IMR-90 (cell line): ENCODE measurements at regions not wholly inside any gene's neighbourhood (a gene's known extent, or its start where the extent isn't known, plus 50 kb on each side); places are given as distances from the start of the nearest gene placed in this dataset.
A peak's percentile ranks its signal among the peaks of the same experiment; 100 is the strongest.

Experiments
- ATAC-seq: fragments of 200-7000 bp; cut with Tn5 transposase; 2 replicates; pipeline ENCODE4 v1.9.1; 2020; ENCODE audit warnings: low read depth, mild to moderate bottlenecking, moderate library complexity
- BruUV-seq: library from RNA; stranded (reverse); fragments of 400-500 nt; replicated peaks from 2 replicates; lab custom pipeline; 2021; lab: Mats Ljungman, UMichigan
- CTCF ChIA-PET: fragments of 300-600 bp; formaldehyde crosslinking; extraction: SDS; loops from one replicate; lab custom pipeline; 2021; ENCODE audit warnings: antibody characterized with exemption; lab: Yijun Ruan, JAX
- POLR2A ChIA-PET: fragments of 300-600 bp; sonication (Branson Sonifier 250); formaldehyde crosslinking; loops from one replicate; lab custom pipeline; 2022; ENCODE audit warnings: antibody characterized with exemption; ENCODE audit not compliant: unreplicated experiment; lab: Charles Lee
- DNase-seq: peaks from one replicate; pipeline ENCODE4 v3.0.0; 2013
- H2AFZ ChIP-seq: replicated peaks from 2 replicates; pipeline ENCODE3; 2013; ENCODE audit warnings: low read length, mild to moderate bottlenecking; ENCODE audit not compliant: poor library complexity
- H2AK5ac ChIP-seq: 2 replicates; pipeline ENCODE4 v1.6.1; 2013; ENCODE audit warnings: low read depth, low read length, inconsistent platforms
- H2AK9ac ChIP-seq: replicated peaks from 2 replicates; pipeline ENCODE3; 2013; ENCODE audit warnings: mild to moderate bottlenecking, low read depth, low read length, moderate library complexity; ENCODE audit not compliant: poor library complexity
- H2BK120ac ChIP-seq: 2 replicates; pipeline ENCODE4 v1.6.1; 2013; ENCODE audit warnings: low read depth, low read length, inconsistent platforms
- H2BK15ac ChIP-seq: 3 replicates; pipeline ENCODE4 v1.6.1; 2013; ENCODE audit warnings: low read depth, low read length, inconsistent platforms
- H2BK20ac ChIP-seq: 2 replicates; pipeline ENCODE4 v1.6.1; 2013; ENCODE audit warnings: low read depth, mild to moderate bottlenecking, inconsistent platforms, low read length, moderate library complexity
- H2BK5ac ChIP-seq: 2 replicates; pipeline ENCODE4 v1.6.1; 2013; ENCODE audit warnings: mild to moderate bottlenecking, low read depth, low read length, inconsistent platforms; ENCODE audit not compliant: poor library complexity, severe bottlenecking
- H3K14ac ChIP-seq: replicated peaks from 2 replicates; pipeline ENCODE4 v1.6.1; 2013; ENCODE audit warnings: low read depth, low read length, inconsistent platforms
- H3K18ac ChIP-seq: 2 replicates; pipeline ENCODE4 v1.6.1; 2013; ENCODE audit warnings: low read depth, low read length, control low read depth
- H3K23ac ChIP-seq: 2 replicates; pipeline ENCODE4 v1.6.1; 2013; ENCODE audit warnings: low read depth, low read length, inconsistent platforms
- H3K27ac ChIP-seq: 2 replicates; pipeline ENCODE4 v1.5.1; 2013; ENCODE audit warnings: mild to moderate bottlenecking, control low read depth, low read length; ENCODE audit not compliant: insufficient read depth
- H3K27me3 ChIP-seq: 2 replicates; pipeline ENCODE4 v1.6.1; 2013; ENCODE audit warnings: low read length; ENCODE audit not compliant: control insufficient read depth, insufficient read depth
- H3K36me3 ChIP-seq: 2 replicates; pipeline ENCODE4 v1.6.1; 2013; ENCODE audit warnings: low read length, mixed read lengths; ENCODE audit not compliant: control insufficient read depth, insufficient read depth
- H3K4ac ChIP-seq: 2 replicates; pipeline ENCODE4 v1.6.1; 2013; ENCODE audit warnings: low read depth, low read length, inconsistent platforms
- H3K4me1 ChIP-seq: 2 replicates; pipeline ENCODE4 v1.6.1; 2013; ENCODE audit warnings: low read length, mixed read lengths; ENCODE audit not compliant: control insufficient read depth, insufficient read depth
- H3K4me2 ChIP-seq: 2 replicates; pipeline ENCODE4 v1.6.1; 2013; ENCODE audit warnings: low read depth, mild to moderate bottlenecking, control low read depth, low read length, moderate library complexity
- H3K4me3 ChIP-seq: 2 replicates; pipeline ENCODE4 v1.5.1; 2013; ENCODE audit warnings: low read depth, mild to moderate bottlenecking, control low read depth, low read length, moderate library complexity; ENCODE audit not compliant: insufficient read depth
- H3K56ac ChIP-seq: 2 replicates; pipeline ENCODE4 v1.6.1; 2013; ENCODE audit warnings: low read length, inconsistent platforms; ENCODE audit not compliant: insufficient read depth; ENCODE audit errors: extremely low read depth
- H3K79me1 ChIP-seq, 2 experiments: 2 replicates each; pipeline ENCODE4 v1.6.1; 2013; ENCODE audit warnings: low read length in 2 of 2, inconsistent platforms in 1 of 2, low read depth in 1 of 2
- H3K9ac ChIP-seq: 2 replicates; pipeline ENCODE4 v1.6.1; 2013; ENCODE audit warnings: low read depth, low read length, control low read depth
- H3K9me1 ChIP-seq: 2 replicates; pipeline ENCODE4 v1.6.1; 2013; ENCODE audit warnings: low read length, inconsistent platforms; ENCODE audit not compliant: insufficient read depth
- H3K9me3 ChIP-seq: 2 replicates; pipeline ENCODE4 v1.6.1; 2013; ENCODE audit warnings: low read length; ENCODE audit not compliant: control insufficient read depth, insufficient read depth
- H4K20me1 ChIP-seq: 2 replicates; pipeline ENCODE4 v1.6.1; 2013; ENCODE audit warnings: low read length, inconsistent platforms; ENCODE audit not compliant: insufficient read depth
- H4K5ac ChIP-seq: 2 replicates; pipeline ENCODE4 v1.6.1; 2013; ENCODE audit warnings: mild to moderate bottlenecking, low read depth, low read length, control low read depth
- H4K8ac ChIP-seq, 2 experiments: 2 replicates each; pipeline ENCODE4 v1.6.1; 2013; ENCODE audit warnings: low read depth in 2 of 2, low read length in 2 of 2, control low read depth in 1 of 2, inconsistent platforms in 1 of 2
- H4K91ac ChIP-seq: 2 replicates; pipeline ENCODE4 v1.6.1; 2013; ENCODE audit warnings: low read depth, low read length, inconsistent platforms; ENCODE audit not compliant: insufficient read depth
- FOS ChIP-seq: fragments of 150-350 bp; IDR thresholded peaks from 2 replicates; pipeline ENCODE4 v1.6.1; 2016; ENCODE audit warnings: low read depth, low read length
- MAFK ChIP-seq: IDR thresholded peaks from 2 replicates; pipeline ENCODE4 v1.6.1; 2012; ENCODE audit warnings: low read depth, low read length, improper control_type of control experiment
- RAD21 ChIP-seq: IDR thresholded peaks from 2 replicates; pipeline ENCODE4 v1.6.1; 2012; ENCODE audit warnings: low read length, improper control_type of control experiment
- WGBS, 2 experiments: methylation state at CpG; one replicate each; pipeline versions ENCODE4 v1.1.5 to v1.1.7; 2013; ENCODE audit warnings: missing lambda C conversion rate in 2 of 2; ENCODE audit not compliant: insufficient read length in 1 of 2; ENCODE audit errors: extremely low coverage in 2 of 2; 5-methylcytosine and 5-hydroxymethylcytosine counted together
- dilution Hi-C: fragments of 300-500 bp; cut with HindIII; formaldehyde crosslinking; loops from one replicate; pipeline ENCODE4 v1.14.3; 2018; ENCODE audit warnings: low sequenced_read_pairs; ENCODE audit not compliant: unreplicated experiment
- in situ Hi-C: fragments of 300-500 bp; cut with MboI; formaldehyde crosslinking; loops from 3 replicates; pipeline ENCODE4 v1.14.3; 2019; ENCODE audit warnings: low sequenced_read_pairs, inconsistent platforms, mixed read lengths
- intact Hi-C: fragments of 100-400 bp; cut with micrococcal nuclease; formaldehyde crosslinking; loops from 2 replicates; pipeline ENCODE4 v1.10.0; 2022

DNA sequence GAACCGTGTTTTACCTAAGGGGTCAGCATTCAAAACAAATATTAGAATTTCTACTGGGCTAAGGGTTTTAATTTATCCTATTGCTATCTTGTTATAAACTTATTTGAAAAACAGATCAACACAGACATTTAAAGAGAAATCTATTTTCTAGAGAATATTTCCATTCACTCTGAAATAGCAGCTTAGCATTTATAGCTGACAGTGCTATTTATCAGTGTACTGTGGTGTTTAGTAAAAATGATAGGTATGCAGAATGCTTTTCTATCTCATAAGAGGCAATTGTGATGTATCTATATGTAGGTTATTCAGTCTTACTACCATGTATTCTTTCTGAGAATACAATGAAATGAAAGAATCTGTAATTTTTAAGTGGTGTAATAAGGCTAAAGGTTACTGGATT lies 1077.4 kb downstream of the REEP3 start:
- Histone ChIP-seq H4K5ac (no peak overlapping the region), H2BK15ac (no peak overlapping the region), H3K9me3 (no peaks in the 10 kb centered on the region; the same call in 1 of the 2 replicates), H2BK5ac (no peak overlapping the region), H3K56ac (no peak overlapping the region), H3K4me3 (no peak overlapping the region), H3K14ac (no peak overlapping the region), H3K4me2 (no peak overlapping the region), H3K36me3 (no peaks in the 10 kb centered on the region), H3K9ac (no peak overlapping the region), H2AFZ (no peak overlapping the region), H3K23ac (no peak overlapping the region), H2BK20ac (no peak overlapping the region), H3K79me1 (no peaks in the 10 kb centered on the region), H3K4me1 (no peaks in the 10 kb centered on the region), H3K9me1 (no peaks in the 10 kb centered on the region), H4K8ac (no peak overlapping the region), H3K27ac (no peak overlapping the region), H3K18ac (no peak overlapping the region), H4K91ac (no peak overlapping the region), H2BK120ac (no peak overlapping the region), H2AK9ac (no peak overlapping the region), H3K27me3 (no peaks in the 10 kb centered on the region), H2AK5ac (no peak overlapping the region), H3K4ac (no peak overlapping the region), H4K20me1 (no peaks in the 10 kb centered on the region)
- ChIA-PET POLR2A (no interaction called here), CTCF (no interaction called here)
- in situ Hi-C loops: no loop called here
- dilution Hi-C loops: no loop called here
- BruUV-seq: no TSS peak
- ATAC-seq: no peak
- intact Hi-C loops: no loop called here
- WGBS, 2 experiments: no CpG with 5 or more reads among the region's 1 CpG
- TF ChIP-seq FOS (no peak), MAFK (peak; percentile 87), RAD21 (no peak)
- DNase-seq: no peak
